Duodenal mucosa (tissue), 2 donors: ENCODE measurements at regions not wholly inside any gene's neighbourhood (a gene's known extent, or its start where the extent isn't known, plus 50 kb on each side); places are given as distances from the start of the nearest gene placed in this dataset.
"Not testable (repeated sequence)": the region's sequence is repeated elsewhere in the genome, so short reads cannot be mapped to it uniquely, and the experiment has no call there.

ENCODE experiments used
- H3K27ac ChIP-seq: one replicate; pipeline ENCODE4 v1.7.0; 2013; ENCODE audit warnings: low read depth, low read length
- H3K27me3 ChIP-seq, 2 donors: one replicate each; pipeline ENCODE4 v1.7.0; 2013; ENCODE audit warnings: low read length in 2 of 2, control low read depth in 1 of 2; ENCODE audit not compliant: insufficient read depth in 2 of 2, control insufficient read depth in 1 of 2
- H3K36me3 ChIP-seq, 2 donors: one replicate each; pipeline ENCODE4 v1.7.0; 2013; ENCODE audit warnings: low read length in 2 of 2, control low read depth in 1 of 2; ENCODE audit not compliant: insufficient read depth in 2 of 2, control insufficient read depth in 1 of 2
- H3K4me1 ChIP-seq, 2 donors: one replicate each; pipeline ENCODE4 v1.7.0; 2013; ENCODE audit warnings: low read length in 2 of 2, control low read depth in 1 of 2; ENCODE audit not compliant: insufficient read depth in 2 of 2, control insufficient read depth in 1 of 2
- H3K4me3 ChIP-seq, 2 donors: one replicate each; pipeline ENCODE4 v1.7.0; 2013; ENCODE audit warnings: low read length in 2 of 2, low read depth in 1 of 2
- H3K9ac ChIP-seq, 2 donors: one replicate each; pipeline ENCODE4 v1.7.0; 2013; ENCODE audit warnings: low read length in 2 of 2, low read depth in 1 of 2
- H3K9me3 ChIP-seq, 2 donors: one replicate each; pipeline ENCODE4 v1.7.0; 2013; ENCODE audit warnings: low read length in 2 of 2, control low read depth in 1 of 2; ENCODE audit not compliant: control insufficient read depth in 1 of 2

GRCh38 chr6:153984811-153985210 lies 54.2 kb upstream of the OPRM1 start:
- H3K9ac ChIP-seq = no peak overlapping the region
- no peaks in the 10 kb centered on the region for H3K36me3 ChIP-seq
- H3K9me3 ChIP-seq = no peaks in the 10 kb centered on the region
- no peaks in the 10 kb centered on the region for H3K4me1 ChIP-seq
- H3K4me3 ChIP-seq = no peak overlapping the region
- H3K27me3 ChIP-seq = no peaks in the 10 kb centered on the region
- H3K27ac ChIP-seq = no peak overlapping the region

- Histone ChIP-seq H3K27ac (no peak overlapping the region), H3K4me1 (no peaks in the 10 kb centered on the region), H3K9me3 (no peaks in the 10 kb centered on the region), H3K4me3 (no peak overlapping the region), H3K9ac (no peak overlapping the region), H3K27me3 (no peaks in the 10 kb centered on the region), H3K36me3 (no peaks in the 10 kb centered on the region)
Measured at GRCh38 chr6:153980171-153980570, 58.9 kb upstream of the OPRM1 start.

- H3K27me3 ChIP-seq, H3K36me3 ChIP-seq, H3K9me3 ChIP-seq, H3K9ac ChIP-seq, H3K4me1 ChIP-seq, H3K27ac ChIP-seq, H3K4me3 ChIP-seq: not testable (repeated sequence)
Measured at GRCh38 chr6:153978911-153979548, 60.0 kb upstream of the OPRM1 start.

- H3K9me3 ChIP-seq = no peaks in the 10 kb centered on the region
- no peak overlapping the region for H3K27ac ChIP-seq
- H3K27me3 ChIP-seq = no peaks in the 10 kb centered on the region
- no peaks in the 10 kb centered on the region for H3K36me3 ChIP-seq
- no peak overlapping the region for H3K9ac ChIP-seq
- H3K4me3 ChIP-seq = no peak overlapping the region
- H3K4me1 ChIP-seq = no peaks in the 10 kb centered on the region
Measured at GRCh38 chr6:153976921-153977693, 61.9 kb upstream of the OPRM1 start.

- Histone ChIP-seq H3K9me3 (no peaks in the 10 kb centered on the region), H3K27me3 (no peaks in the 10 kb centered on the region)
Measured at GRCh38 chr6:153966001-153966400, 73.0 kb upstream of the OPRM1 start.

GRCh38 chr6:153963352-153963751 lies 75.7 kb upstream of the OPRM1 start:
- H3K27me3 ChIP-seq = no peaks in the 10 kb centered on the region
- no peaks in the 10 kb centered on the region for H3K36me3 ChIP-seq
- H3K4me3 ChIP-seq = no peak overlapping the region
- no peaks in the 10 kb centered on the region for H3K9me3 ChIP-seq
- no peaks in the 10 kb centered on the region for H3K4me1 ChIP-seq
- H3K27ac ChIP-seq = no peak overlapping the region
- no peak overlapping the region for H3K9ac ChIP-seq

More at GRCh38 chr6:153966001-153966400, 73.0 kb upstream of the OPRM1 start:
- no peak overlapping the region for H3K4me3 ChIP-seq
- no peaks in the 10 kb centered on the region for H3K4me1 ChIP-seq
- no peak overlapping the region for H3K9ac ChIP-seq
- H3K36me3 ChIP-seq = no peaks in the 10 kb centered on the region
- no peak overlapping the region for H3K27ac ChIP-seq

GRCh38 chr6:153962555-153962954 lies 76.5 kb upstream of the OPRM1 start:
- Histone ChIP-seq H3K27me3 (no peaks in the 10 kb centered on the region), H3K27ac (no peak overlapping the region), H3K9me3 (no peaks in the 10 kb centered on the region)

GRCh38 chr6:153960741-153961140 lies 78.3 kb upstream of the OPRM1 start:
- Histone ChIP-seq H3K36me3 (no peaks in the 10 kb centered on the region), H3K4me1 (no peaks in the 10 kb centered on the region), H3K27me3 (no peaks in the 10 kb centered on the region), H3K9me3 (no peaks in the 10 kb centered on the region), H3K4me3 (no peak overlapping the region), H3K9ac (no peak overlapping the region), H3K27ac (no peak overlapping the region)

More at GRCh38 chr6:153962555-153962954, 76.5 kb upstream of the OPRM1 start:
- Histone ChIP-seq H3K4me1 (no peaks in the 10 kb centered on the region), H3K9ac (no peak overlapping the region), H3K36me3 (no peaks in the 10 kb centered on the region), H3K4me3 (no peak overlapping the region)

GRCh38 chr6:153960281-153960680 lies 78.8 kb upstream of the OPRM1 start:
- Histone ChIP-seq H3K27ac (no peak overlapping the region), H3K27me3 (no peaks in the 10 kb centered on the region), H3K4me1 (no peaks in the 10 kb centered on the region), H3K36me3 (no peaks in the 10 kb centered on the region), H3K9me3 (no peaks in the 10 kb centered on the region), H3K9ac (no peak overlapping the region), H3K4me3 (no peak overlapping the region)

GRCh38 chr6:153959276-153959675 lies 79.8 kb upstream of the OPRM1 start:
- Histone ChIP-seq H3K4me3 (no peak overlapping the region), H3K27me3 (no peaks in the 10 kb centered on the region), H3K36me3 (no peaks in the 10 kb centered on the region), H3K9ac (no peak overlapping the region), H3K27ac (no peak overlapping the region), H3K4me1 (no peaks in the 10 kb centered on the region), H3K9me3 (no peaks in the 10 kb centered on the region)
